ENCODE measurements at regions not wholly inside any gene's neighbourhood (a gene's known extent, or its start where the extent isn't known, plus 50 kb on each side); places are given as distances from the start of the nearest gene placed in this dataset.

- no peak for TF ChIP-seq RBAK (tag by site-specific recombination; IDR thresholded peaks at IDR 0.05)
- TF ChIP-seq, protein P1, sequence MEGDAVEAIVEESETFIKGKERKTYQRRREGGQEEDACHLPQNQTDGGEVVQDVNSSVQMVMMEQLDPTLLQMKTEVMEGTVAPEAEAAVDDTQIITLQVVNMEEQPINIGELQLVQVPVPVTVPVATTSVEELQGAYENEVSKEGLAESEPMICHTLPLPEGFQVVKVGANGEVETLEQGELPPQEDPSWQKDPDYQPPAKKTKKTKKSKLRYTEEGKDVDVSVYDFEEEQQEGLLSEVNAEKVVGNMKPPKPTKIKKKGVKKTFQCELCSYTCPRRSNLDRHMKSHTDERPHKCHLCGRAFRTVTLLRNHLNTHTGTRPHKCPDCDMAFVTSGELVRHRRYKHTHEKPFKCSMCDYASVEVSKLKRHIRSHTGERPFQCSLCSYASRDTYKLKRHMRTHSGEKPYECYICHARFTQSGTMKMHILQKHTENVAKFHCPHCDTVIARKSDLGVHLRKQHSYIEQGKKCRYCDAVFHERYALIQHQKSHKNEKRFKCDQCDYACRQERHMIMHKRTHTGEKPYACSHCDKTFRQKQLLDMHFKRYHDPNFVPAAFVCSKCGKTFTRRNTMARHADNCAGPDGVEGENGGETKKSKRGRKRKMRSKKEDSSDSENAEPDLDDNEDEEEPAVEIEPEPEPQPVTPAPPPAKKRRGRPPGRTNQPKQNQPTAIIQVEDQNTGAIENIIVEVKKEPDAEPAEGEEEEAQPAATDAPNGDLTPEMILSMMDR (tag by site-specific recombination; IDR thresholded peaks at IDR 0.05): no peak
- no peak for TF ChIP-seq ZNF423 (tag by site-specific recombination; IDR thresholded peaks at IDR 0.05)
- TF ChIP-seq PBX3 (CRISPR knock-in tag; IDR thresholded peaks at IDR 0.05): no peak
Measured at GRCh38 chr3:94568041-94568440, 505.2 kb downstream of the NSUN3 start.

All from HEK293 (cell line).